HEK293 (cell line): ENCODE measurements at regions not wholly inside any gene's neighbourhood (a gene's known extent, or its start where the extent isn't known, plus 50 kb on each side); places are given as distances from the start of the nearest gene placed in this dataset.
"Not testable (repeated sequence)": the region's sequence is repeated elsewhere in the genome, so short reads cannot be mapped to it uniquely, and the experiment has no call there.

Experiments used
- KLF10 ChIP-seq: fragments of 450-650 bp; IDR thresholded peaks from 2 replicates; pipeline ENCODE4 v1.5.1; 2018; ENCODE audit warnings: missing biosample characterization, mild to moderate bottlenecking, missing genetic modification characterization
- ZNF266 ChIP-seq: fragments of 450-650 bp; formaldehyde crosslinking; IDR thresholded peaks from 2 replicates; pipeline ENCODE4 v1.5.1; 2016; ENCODE audit warnings: missing biosample characterization, missing genetic modification characterization, low read depth
- ZNF585B ChIP-seq: fragments of 450-650 bp; formaldehyde crosslinking; IDR thresholded peaks from 2 replicates; pipeline ENCODE4 v1.5.1; 2016; ENCODE audit warnings: missing biosample characterization, missing genetic modification characterization
- TF ChIP-seq, protein P1 (sequence below): fragments of 450-650 bp; formaldehyde crosslinking; IDR thresholded peaks from 2 replicates; pipeline ENCODE4 v1.5.1; 2016; ENCODE audit warnings: missing biosample characterization, missing genetic modification characterization

DNA sequence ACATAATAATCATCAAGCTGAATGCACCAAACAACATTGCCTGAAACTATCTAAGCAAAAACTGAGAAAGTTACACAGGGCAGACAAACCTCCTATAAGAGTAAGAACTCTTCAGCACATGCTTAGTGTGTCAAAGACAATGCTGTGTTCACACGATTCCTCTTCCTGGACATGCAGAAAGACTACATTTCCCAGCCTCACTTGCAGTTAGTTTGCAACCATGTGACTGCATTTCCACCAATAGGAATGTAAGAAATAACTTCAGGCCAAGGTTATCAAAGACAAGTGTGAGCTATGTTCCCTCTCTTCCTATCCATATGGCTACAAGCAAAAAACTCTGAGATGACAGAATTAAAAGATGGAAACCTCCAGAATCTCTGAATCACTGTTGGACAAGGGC is 109.8 kb downstream of the OTOP1 start:
- TF ChIP-seq, protein P1, sequence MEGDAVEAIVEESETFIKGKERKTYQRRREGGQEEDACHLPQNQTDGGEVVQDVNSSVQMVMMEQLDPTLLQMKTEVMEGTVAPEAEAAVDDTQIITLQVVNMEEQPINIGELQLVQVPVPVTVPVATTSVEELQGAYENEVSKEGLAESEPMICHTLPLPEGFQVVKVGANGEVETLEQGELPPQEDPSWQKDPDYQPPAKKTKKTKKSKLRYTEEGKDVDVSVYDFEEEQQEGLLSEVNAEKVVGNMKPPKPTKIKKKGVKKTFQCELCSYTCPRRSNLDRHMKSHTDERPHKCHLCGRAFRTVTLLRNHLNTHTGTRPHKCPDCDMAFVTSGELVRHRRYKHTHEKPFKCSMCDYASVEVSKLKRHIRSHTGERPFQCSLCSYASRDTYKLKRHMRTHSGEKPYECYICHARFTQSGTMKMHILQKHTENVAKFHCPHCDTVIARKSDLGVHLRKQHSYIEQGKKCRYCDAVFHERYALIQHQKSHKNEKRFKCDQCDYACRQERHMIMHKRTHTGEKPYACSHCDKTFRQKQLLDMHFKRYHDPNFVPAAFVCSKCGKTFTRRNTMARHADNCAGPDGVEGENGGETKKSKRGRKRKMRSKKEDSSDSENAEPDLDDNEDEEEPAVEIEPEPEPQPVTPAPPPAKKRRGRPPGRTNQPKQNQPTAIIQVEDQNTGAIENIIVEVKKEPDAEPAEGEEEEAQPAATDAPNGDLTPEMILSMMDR: not testable (repeated sequence)
- TF ChIP-seq KLF10 (tag by site-specific recombination); ZNF585B; ZNF266 (tag by site-specific recombination): not testable (repeated sequence)
